SK-MEL-5 (cell line): ENCODE measurements at regions not wholly inside any gene's neighbourhood (a gene's known extent, or its start where the extent isn't known, plus 50 kb on each side); places are given as distances from the start of the nearest gene placed in this dataset.
A peak's percentile ranks its signal among the peaks of the same experiment; 100 is the strongest.

ENCODE experiments used
- DNase-seq: peaks from one replicate; pipeline ENCODE4 v3.0.0-alpha.2; 2016; ENCODE audit warnings: low read depth, low spot score
- in situ Hi-C: cut with HindIII; loops from 2 replicates; pipeline ENCODE4 v1.10.0; 2016; ENCODE audit warnings: low sequenced_read_pairs, high pct_unique_total_duplicates, low pct_unique_long_range_greater_than_20kb

DNA sequence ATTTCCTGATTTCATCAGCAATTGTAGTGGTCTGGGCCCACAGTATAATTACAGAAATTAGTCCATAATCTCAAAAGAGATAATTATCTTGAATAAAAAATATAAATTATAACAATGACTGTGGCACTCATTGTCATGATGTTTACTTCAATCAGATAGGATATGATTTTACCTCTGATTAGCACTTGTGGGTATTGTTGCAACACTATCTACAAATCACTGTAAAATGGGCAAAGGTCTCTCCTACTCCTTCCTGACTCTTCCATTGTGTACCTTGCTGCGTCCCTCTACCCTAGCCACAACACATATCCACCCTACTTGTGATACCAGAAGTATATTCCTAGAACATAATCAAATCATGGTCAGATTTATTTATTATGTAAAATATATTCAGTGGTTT is 200.9 kb upstream of the TRIB2 start:
- in situ Hi-C loops, result no loop called here

DNA sequence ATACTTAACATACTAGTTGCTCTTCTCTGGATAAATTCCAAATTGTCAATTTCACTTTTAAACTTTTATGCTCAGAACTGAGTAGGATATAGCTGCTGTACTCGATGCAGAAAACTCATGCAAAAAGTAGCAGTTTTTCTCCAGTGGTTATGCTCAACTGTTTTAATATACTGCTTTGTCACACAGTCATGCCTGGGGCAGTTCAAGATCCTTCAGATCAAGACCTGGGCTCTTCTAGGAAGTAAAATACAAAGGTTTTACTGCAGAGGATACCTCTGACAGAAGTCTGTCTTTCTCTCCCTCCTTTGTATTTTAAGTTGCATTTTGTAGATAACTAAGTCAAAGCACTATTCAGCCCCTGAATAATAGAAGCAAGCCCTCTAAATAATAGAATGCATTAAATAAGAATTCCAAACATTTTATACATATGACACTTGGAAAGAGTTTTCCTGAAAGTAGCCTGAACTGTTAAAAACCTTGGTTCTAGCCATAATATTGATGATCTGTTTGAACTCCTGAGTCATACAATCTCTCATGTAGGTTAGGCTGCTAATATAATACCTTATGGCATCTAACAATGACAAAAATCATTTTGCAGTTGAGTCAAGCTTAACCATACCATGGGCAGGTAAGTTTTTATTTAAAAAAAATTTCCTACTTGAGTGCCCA is 183.3 kb upstream of the TRIB2 start:
- DNase-seq, result peak; percentile 53
- in situ Hi-C loops, result no loop called here

More for the DNA sequence above, 200.9 kb upstream of the TRIB2 start:
- DNase-seq, result no peak

DNA sequence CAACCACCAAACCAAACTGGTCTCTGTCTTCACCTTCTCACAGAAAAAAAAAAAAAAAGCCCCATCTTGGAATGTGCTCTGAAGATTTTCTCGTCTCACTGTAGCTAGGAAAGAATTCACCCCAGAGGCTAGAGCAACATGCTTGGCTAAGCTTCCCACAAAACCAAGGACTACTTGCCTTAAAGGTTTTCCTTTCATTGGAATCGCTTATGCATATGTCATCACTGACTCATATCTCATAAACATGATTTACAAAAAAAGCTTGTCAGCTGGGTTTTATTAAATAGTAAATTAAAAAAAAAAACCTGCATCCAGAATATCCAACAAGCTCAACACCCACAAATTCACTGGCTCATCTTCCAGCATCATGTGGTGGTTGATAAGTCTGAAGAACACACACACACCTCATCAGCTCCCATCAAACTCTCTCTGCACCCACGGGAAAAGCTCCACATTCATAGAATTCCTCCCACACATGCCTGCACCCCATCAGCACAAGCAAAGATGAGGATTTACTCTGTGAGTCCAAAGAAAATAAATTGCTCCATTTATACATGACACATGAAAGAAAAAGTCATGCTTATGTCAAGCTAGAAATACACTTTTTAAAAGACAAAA is 182.0 kb upstream of the TRIB2 start:
- in situ Hi-C loops, result no loop called here
- DNase-seq, result peak; percentile 82

DNA sequence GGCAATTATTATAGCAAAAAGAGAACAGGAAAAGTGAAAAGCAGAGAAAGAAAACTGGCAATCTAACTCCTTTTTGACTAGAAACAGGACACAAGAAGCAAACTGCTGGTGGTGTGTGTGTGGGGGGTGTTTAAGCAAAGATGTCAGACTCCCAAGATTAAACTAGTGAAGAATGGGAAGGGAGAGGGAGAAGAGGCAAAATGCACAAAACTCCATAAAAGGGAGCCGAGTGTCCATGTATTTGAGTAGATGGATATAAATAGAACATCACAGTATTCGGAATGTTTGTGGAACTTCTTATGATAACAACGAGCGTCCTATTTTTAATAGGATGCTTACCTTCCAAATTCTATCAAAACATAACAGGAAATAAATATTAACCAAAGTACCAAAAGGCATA is 179.8 kb upstream of the TRIB2 start:
- in situ Hi-C loops, result no loop called here
- DNase-seq, result no peak

DNA sequence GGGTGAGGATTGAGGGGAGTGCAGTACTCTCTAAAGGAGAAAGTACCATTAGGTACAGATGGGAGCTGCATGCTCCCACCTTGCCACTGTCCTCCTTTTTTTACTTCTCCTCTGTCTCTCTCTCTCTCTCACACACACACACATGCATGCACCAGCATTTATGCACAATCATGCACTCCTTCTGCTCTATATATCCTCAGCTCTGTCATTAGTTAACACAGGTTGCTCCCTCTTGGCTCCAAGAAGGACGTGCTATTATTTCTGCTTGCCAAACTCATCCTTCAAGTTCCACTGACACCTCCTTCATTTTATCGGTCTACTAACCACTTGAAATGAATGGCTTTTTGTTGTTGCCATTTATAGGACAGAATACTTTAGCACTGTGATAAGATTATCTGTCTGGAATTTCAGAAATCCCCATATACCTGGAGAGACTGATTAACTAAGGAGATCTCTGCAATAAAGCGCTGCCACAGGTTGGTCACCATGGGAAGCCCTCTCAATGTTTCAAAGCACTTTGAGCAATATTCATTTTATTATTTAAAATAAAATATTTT is 178.5 kb upstream of the TRIB2 start:
- no peak for DNase-seq
- in situ Hi-C loops, result no loop called here

DNA sequence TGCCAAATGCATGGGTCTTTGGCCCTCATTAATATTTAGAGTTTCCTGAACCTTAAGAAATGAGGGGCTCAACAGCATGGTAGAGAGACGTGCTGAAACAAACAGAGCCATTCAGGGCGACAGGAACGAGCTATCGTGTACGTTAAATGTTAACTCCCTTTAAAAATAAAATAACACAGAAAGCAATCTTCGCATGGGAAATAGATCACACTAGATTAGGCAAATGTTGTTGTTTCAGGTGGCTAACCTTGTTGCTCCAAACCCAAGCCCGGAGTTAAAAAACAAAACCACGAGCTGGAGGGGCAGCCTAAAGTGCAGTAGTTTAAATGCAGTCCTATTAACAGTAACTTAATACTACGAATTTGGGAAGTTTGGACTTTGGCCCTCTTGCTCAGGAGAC is 177.4 kb upstream of the TRIB2 start:
- no peak for DNase-seq
- in situ Hi-C loops, result no loop called here

DNA sequence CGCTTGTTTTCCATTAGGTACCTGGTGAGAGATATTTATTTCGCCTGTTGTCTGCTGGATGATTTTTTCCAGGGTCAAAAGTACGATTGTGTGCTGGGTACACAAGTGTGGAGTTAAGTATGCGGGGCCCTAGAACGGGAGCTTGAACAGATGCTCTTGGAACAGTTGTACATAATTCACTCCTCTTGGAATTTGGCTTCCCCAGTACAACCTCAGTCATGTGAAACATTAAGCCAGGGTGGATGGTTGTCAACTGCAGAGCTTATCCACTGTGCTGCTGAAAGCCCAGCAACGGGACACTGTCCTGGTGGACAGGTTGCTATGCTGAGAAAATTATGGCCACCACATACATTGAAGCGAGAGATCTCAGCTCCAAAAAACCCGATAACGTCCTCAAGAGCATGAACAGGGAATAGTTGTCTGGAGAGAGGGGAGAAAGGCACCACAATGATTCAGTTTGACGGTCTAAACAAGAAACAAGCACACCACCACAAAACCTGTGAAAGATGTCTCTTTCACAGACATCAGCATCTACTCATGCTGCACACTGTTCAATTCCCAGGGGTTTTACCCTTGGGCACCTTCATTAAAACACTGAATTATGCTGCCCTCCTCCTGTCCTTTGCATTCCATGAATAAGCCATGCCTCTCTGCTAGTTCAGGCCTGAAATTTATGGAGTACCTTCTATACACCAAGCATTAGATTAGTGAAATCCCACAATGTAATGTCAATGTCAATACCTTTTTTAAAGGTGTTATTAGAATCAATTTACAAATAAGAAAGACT is 176.8 kb upstream of the TRIB2 start:
- in situ Hi-C loops, result no loop called here
- no peak for DNase-seq

DNA sequence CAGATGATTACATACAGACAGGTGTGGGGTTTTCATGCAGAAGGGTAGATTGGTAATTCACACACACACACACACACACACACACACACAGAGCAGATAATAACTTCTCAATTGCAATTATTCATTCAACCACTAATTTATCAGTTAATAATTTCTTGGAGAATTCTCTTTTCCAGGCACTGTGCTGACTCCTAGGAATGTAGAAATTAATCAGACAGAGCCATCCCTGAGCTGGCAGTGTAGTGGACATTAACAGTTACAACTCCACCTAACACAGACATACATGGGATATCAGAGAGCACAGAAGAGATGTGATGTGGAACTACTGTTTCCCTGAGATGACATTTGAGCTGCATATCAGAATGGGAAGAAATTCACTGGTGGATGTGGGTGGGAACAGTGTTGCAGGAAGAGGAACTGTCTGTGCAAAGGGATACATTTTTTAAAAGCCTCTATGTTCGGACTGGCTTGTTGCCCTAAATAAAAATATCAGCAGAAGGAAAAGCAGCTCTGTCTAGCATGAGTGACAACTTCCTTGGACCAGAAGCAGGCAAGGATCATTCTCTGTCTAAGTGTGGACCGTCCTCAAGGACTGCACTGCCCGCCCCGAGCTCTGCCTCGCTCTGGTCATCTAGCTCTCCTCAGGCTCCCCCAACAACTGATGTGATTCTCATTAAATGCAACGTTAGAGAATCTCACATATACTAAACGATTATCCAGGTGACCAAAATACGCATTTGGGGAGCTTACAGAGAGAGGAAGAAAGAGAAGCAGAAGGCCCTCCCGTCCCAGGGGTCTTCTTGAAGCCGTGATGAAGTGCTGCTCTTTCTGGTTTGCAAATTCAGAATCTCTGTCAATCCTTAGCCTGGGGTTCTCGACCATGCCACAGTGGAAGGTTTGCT is 173.4 kb upstream of the TRIB2 start:
- in situ Hi-C loops, result no loop called here
- no peak for DNase-seq

DNA sequence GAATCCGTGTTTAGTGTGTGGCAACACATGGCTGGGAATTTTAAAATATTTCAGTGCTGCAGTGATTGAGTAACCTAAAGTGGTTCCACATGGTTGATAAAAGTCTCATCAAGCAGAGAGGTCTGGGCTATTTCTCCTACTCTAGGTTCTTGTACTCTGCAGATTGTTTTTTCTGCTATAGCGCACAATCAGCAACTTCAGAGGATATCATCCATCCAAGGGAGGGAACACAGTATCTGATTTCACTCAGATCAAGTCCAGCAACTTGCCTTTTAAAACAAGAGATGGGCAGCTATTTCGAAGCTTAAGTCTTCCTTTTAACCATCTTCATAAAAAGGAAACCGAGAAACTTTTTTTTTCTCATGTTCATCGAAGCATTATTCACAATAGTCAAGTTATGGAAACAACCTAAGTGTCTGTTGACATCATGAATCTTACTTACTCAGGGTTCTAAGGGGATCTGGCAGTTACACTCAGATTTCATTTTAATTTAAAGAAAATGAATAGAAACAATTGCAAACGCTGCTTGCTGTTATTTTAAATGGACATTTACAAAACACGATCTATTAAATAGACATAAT is 172.7 kb upstream of the TRIB2 start:
- in situ Hi-C loops, result no loop called here
- no peak for DNase-seq

DNA sequence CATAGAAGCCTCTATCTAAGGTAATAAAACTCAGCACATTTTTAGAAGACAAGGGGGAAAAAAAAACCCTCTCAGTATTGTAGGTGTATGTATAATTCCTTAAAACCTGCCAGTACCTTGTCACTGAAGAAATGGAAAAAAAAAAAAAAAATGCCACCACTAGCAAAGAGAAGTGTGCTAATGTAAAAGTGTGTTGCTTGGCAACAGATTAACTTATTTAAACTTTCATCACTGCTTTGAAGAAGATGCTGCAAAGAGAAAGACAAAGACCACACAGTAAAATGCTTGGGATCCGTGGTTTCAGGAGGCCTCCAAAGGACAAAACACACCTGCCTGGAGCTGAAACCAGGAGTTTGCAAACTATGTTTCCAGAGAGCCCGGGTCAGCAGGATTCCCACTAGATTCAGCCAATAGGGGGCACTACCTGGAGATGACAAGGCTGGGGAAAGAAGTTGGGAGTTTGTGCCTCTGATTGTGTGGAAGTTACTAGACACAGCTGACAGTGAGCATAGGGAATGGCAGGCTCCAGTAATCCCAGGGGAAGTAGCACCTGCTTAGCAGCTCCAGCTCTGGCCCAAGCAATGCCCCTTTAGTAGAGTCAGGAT is 169.1 kb upstream of the TRIB2 start:
- peak; percentile 35 for DNase-seq
- in situ Hi-C loops, result no loop called here

DNA sequence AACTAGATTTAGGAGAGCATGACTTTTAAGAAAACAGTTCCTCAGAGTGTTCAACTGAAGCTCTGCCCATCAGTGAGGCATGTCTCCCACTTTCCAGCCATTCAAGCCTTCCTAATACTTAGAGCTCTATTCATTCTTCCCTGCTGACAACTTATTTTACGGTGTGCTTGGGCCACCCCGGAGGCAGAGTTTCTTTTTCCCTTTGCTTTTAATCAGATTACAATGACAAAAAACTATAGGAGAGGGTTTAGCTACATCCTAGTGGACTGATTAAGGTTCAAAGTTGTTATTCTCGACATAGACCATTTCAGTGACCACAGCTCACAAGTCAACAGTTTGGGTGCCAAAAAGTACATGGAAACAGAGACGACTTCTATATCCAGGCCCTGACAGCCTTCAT is 167.8 kb upstream of the TRIB2 start:
- in situ Hi-C loops, result no loop called here
- DNase-seq, result no peak

DNA sequence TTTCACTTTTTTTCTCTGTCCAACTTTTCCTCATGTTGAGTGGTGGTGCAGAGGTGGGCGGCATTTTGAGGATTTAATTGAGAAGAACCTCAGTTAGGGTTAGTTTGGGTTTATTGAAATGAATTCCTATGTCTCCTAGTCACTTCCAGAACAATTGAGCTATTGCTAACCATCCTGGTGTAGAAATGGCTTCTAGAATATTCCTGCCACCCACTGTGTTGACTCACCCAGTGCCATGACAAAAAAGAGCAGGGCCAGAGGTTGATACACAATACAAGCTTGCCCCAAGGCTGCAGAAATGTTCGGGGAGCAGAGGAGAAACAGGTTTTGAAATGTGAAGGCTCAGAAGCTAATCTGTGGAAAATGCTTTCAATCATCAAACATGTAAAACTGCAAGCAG is 167.1 kb upstream of the TRIB2 start:
- in situ Hi-C loops, result no loop called here
- no peak for DNase-seq

DNA sequence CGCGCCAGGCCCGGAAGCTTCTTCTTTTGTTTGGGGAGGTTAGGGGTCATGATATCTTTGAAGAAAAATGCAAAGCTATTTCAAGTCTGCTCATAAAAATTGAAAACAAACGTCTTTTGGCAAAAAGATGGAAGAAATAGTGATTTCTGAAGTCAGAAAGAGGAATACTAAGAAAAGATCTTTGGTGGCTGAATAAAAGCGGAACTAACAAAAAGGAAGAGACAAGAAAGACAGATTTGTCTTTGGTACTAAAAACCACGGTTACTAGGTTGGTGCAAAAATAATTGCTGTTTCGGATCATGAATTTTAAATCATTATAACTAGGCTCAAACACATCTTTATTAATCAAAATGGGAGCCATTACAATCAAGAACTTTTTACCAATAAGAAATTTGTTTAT is 164.6 kb upstream of the TRIB2 start:
- in situ Hi-C loops, result no loop called here
- no peak for DNase-seq

DNA sequence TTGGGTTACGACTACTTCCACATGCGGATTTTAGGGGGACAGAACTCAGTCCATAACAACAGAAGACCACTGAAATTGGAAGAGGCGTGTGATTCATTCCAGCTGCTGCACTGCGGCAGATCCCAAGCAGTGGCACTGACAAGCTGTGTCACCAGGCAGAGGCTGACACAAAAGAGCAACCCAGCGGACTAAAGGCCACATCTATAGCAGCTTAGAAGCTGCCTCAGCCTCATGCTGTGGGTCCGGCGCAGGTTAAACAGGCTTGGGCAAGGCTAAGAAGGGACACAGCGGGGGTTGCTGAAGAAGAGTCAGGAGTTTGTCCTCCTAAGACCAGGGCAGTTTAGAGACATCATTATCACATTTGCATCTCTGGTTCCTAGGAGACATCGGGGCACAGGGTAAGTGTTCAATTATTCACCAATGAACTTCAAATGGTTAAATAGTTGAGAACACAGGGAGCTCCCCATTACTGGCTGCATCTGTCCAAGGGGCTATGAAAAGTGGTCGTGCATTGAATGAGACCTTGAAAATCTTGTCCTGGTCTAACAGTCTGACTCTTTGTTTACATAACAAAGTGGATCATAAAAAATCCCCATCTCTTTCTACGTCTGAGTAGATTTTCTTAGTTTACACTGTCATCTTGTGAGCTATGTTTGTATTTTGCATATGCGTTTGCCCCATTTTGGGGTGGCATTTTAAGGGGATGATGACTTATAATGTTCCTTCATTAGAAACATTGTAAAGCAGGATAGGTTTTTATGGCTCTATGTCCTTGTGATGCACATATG is 162.3 kb upstream of the TRIB2 start:
- DNase-seq, result no peak
- in situ Hi-C loops, result no loop called here

DNA sequence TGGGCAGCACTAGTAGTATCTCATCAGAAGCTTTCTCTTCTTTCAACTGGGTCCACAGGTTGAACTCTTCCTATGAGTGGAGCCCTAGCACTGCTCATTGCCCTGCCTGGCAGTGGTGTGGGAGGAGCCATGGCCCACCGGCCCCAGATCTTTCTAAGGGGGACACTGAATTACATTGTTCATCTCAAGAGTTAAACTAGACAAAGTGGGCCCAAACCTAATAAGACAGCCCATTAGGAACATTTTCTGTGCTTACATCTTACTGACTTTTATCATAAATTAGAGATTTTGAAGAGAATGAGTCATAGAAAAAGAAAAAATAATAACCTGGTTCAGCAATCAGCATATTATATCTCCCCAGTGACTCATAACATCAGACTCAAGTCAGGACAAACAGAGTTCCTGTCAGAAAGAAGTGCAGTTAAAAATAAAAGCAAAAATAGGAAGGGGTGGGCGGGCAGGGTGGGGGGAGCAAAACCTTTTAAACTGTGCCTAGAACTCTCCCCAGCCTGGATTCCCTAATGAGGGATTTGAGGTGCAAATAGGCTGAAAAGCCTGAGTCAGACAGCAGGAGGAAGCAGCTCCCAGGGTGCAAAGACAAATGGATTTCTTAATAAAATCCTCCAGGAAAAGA is 161.6 kb upstream of the TRIB2 start:
- peak; percentile 34 for DNase-seq
- in situ Hi-C loops, result no loop called here

DNA sequence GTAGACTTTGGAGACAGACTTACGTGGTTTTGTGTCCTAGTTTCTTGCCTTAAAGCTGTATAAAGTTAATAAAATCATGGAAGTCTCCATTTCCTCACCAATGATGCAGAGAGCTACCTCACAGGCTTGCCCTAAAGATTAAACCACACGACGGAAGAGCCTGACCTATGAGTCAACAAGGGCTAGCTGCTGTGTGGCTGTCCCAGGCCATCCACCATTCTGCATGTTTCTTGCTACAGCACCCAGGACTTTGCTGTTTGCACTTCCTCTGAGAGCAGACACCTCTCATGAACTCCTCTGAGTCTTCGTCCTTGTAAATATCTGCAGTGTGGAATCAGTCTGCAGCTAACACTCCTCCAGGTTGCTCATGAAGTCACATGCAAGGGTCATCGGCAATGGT is 160.0 kb upstream of the TRIB2 start:
- in situ Hi-C loops, result no loop called here
- no peak for DNase-seq
